ENCODE measurements at regions not wholly inside any gene's neighbourhood (a gene's known extent, or its start where the extent isn't known, plus 50 kb on each side); places are given as distances from the start of the nearest gene placed in this dataset.

GRCh38 chr17:71118039-71118438, 948.7 kb downstream of the KCNJ2 start:
- DNase-seq (ENCODE audit: low read depth), result peak; percentile 51

- no peak for DNase-seq (ENCODE audit: low read depth)
Observed at GRCh38 chr17:71127416-71127815, 958.1 kb downstream of the KCNJ2 start.

DNA sequence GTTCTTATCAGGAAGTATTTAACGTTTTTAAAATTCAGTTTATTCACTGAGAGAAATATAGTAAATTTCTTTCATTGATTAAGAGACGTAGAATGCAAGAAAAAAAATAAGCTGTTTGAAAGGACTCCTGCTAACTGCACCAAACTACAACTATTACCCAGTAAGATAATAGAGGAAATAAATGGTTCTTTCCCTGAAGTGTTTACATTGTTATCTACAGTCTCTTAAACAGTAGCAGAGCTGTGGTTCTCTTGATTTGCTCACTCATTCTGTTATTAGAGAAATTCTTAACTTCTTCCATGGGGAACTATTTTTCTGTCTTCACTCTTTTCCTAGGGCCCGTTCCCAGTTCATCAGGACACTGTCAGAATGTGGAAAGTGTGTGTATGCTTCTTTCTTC, 973.0 kb downstream of the KCNJ2 start:
- no peak for DNase-seq (ENCODE audit: low read depth)

- DNase-seq (ENCODE audit: low read depth), result no peak
Observed at GRCh38 chr17:71145486-71145885, 975.3 kb upstream of the SOX9 start.

DNA sequence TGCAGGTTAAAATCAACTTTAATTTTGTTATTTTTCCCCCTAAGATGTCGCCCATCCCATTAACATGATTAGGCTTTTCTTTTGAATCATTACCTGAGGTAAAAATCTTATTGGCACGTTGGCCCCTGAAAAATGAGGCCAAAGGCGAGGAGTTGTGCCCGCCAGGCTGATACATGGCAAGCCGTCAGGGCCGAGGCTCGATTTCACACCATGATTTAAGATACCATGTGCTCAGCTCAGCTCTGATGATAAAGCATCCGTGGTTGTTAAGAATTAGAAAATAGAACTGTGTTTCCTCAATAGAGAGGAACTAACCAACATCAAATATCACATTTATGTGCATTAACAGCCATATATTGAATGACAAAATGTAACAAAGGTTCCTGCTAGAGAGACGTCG, 972.9 kb upstream of the SOX9 start:
- DNase-seq (ENCODE audit: low read depth), result no peak

- no peak for DNase-seq (ENCODE audit: low read depth)
Observed at GRCh38 chr17:71149607-71150006, 971.2 kb upstream of the SOX9 start.

GRCh38 chr17:71157297-71157696, 963.5 kb upstream of the SOX9 start:
- DNase-seq (ENCODE audit: low read depth), result no peak

GRCh38 chr17:71158437-71158836, 962.4 kb upstream of the SOX9 start:
- no peak for DNase-seq (ENCODE audit: low read depth)

GRCh38 chr17:71163121-71163812, 957.6 kb upstream of the SOX9 start:
- peak; percentile 35 for DNase-seq (ENCODE audit: low read depth)

- DNase-seq (ENCODE audit: low read depth), result no peak
Observed at GRCh38 chr17:71163813-71164122, 957.1 kb upstream of the SOX9 start.

- DNase-seq (ENCODE audit: low read depth), result no peak
Observed at GRCh38 chr17:71164561-71164960, 956.3 kb upstream of the SOX9 start.

DNA sequence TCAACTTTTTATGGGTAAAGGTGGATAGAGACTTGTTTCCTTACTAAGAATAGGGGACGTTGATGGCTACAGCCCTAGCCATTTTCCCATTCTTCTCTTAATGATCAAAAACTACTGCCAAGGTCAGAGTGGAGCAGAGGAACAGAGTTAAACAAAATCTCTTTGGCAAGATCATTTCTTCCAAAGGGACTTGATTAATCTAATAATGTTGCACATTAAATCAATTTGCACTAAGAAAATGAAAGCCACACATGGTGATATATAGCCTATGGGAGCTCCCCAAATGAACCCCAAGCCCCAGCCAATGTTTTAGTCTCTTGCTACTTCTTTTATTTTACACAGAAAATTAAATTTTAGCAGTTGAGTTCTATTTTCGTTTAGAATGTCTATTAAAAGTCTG, 954.5 kb upstream of the SOX9 start:
- no peak for DNase-seq (ENCODE audit: low read depth)

DNA sequence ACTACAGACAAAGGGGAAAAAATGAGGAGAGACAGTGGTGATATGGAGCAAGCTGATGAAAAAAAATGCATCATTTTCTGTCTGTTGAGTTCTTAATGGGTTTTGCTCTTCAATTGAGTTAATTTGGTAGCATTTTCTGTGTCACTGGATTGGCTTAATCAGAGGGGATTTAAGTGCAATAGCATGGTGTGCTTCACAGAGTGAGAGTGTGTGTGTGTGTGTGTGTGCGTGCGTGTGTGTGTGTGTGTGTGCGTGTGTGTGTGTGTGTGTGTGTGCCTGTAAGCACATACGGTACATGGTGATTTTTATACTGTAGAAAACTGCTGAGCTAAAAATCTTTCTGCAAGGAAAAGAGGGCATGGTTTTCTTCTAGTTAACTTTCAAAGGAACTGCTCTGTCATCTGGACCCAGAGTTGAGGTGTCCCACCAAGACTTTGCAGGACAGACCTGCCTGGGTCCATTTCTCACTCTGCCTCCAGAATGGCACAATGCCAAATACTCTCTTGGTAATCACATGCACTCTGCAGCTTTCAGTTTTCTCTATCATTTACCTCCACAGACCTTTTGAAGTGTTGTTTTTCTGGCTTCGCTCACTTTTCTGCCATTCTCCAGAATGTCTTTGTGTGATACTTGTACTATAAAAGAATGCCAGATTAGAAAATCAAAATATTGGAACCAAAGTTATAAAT, 952.6 kb upstream of the SOX9 start:
- no peak for DNase-seq (ENCODE audit: low read depth)

- no peak for DNase-seq (ENCODE audit: low read depth)
Observed at GRCh38 chr17:71170070-71170469, 950.8 kb upstream of the SOX9 start.

- DNase-seq (ENCODE audit: low read depth), result no peak
Observed at GRCh38 chr17:71171270-71171669, 949.5 kb upstream of the SOX9 start.

DNA sequence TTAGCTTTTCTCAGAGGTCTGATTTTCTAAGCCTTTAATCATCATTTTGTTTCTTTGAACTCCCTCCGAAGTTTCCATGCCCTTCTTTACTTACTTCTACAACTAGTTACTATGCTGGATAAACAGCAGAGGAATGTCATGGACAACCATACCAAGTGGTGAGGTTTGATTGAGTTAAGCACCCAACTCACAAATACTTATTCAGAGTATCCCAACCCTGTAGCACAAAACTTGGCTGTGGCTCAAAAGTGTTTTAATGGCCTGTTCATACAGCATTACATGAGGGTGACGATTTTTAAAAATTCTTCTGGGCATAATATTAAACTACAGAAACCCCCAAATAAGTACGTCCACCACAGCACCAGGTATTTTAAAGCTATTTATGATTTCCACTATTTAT, 946.8 kb upstream of the SOX9 start:
- DNase-seq (ENCODE audit: low read depth), result no peak

- no peak for DNase-seq (ENCODE audit: low read depth)
Observed at GRCh38 chr17:71176331-71176730, 944.5 kb upstream of the SOX9 start.

- DNase-seq (ENCODE audit: low read depth), result no peak
Observed at GRCh38 chr17:71176928-71177443, 943.8 kb upstream of the SOX9 start.

DNA sequence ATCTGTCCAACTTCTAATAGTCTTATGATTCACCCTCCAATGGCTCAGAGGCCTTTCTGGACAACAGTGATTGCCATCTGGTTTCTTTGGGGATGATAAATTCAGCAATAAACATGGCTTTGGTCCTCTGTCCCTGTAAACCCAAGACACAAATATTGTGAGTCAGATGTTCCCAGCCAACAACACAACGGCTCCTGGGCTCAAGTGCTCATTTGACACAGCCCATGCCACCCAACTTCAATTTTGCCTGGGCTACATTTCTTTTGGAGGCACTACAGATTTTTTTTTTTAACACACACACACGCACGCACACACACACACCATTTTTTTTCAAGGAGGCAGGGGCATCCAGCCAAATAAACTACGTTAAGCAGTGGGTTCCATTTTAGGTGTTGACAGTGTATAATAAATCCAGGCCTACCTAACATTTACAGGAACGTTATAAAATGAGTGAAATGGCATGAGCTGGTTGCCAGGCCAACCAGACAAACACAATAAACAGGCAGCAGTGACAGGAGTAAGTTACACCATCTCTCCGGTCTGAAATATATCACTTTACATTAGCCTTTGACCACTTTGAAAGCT, 939.9 kb upstream of the SOX9 start:
- DNase-seq (ENCODE audit: low read depth), result peak; percentile 24

GRCh38 chr17:71183066-71183660, 937.7 kb upstream of the SOX9 start:
- no peak for DNase-seq (ENCODE audit: low read depth)

- DNase-seq (ENCODE audit: low read depth), result peak; percentile 31
Observed at GRCh38 chr17:71184716-71185115, 936.1 kb upstream of the SOX9 start.

- DNase-seq (ENCODE audit: low read depth), result no peak
Observed at GRCh38 chr17:71187145-71187878, 933.5 kb upstream of the SOX9 start.

Data from HT1080 (cell line).